Putamen (tissue), 1 donor: ENCODE measurements at regions not wholly inside any gene's neighbourhood (a gene's known extent, or its start where the extent isn't known, plus 50 kb on each side); places are given as distances from the start of the nearest gene placed in this dataset.

Experiments used
- DNase-seq: peaks from one replicate; pipeline ENCODE4 v3.0.0-alpha.2; 2016; ENCODE audit warnings: low spot score

DNA sequence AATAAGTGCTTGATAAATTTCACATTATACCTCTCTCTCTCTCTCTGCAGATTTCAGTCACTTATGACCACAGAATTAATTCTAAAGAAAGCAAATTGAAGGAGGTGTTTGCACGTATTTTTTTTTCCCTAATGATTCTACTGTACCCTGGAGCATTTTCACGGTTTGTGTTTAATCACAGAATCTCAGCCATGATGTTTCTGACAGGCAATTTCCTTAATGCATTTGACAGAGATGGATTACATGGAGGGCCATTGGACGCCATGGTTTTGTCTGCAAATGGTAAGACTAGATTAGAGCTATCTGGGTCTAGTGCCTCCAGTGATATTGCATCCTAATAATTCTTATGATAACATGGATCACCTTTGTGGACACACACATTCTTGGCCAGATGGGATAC lies 147.5 kb upstream of the RBFOX1 start:
- DNase-seq: no peak

DNA sequence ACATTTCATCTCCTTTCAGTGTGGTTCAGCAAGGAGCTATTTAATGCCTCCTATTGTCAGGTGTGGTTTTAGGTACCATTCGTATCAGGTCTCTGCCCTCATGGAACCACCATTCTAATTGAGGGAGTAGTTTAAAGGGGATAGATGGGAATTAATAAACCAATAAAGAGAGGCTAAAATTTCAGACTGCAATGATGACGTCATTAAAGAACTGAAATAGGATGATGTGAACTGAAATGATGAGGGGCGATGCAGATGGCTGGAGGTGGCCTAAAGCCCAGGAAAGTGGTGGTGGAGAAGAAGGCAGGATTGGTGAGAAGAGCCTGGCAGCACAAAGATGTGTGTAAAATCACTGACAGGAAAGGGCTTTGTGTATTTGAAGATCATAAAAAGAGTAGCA lies 148.9 kb upstream of the RBFOX1 start:
- no peak for DNase-seq

DNA sequence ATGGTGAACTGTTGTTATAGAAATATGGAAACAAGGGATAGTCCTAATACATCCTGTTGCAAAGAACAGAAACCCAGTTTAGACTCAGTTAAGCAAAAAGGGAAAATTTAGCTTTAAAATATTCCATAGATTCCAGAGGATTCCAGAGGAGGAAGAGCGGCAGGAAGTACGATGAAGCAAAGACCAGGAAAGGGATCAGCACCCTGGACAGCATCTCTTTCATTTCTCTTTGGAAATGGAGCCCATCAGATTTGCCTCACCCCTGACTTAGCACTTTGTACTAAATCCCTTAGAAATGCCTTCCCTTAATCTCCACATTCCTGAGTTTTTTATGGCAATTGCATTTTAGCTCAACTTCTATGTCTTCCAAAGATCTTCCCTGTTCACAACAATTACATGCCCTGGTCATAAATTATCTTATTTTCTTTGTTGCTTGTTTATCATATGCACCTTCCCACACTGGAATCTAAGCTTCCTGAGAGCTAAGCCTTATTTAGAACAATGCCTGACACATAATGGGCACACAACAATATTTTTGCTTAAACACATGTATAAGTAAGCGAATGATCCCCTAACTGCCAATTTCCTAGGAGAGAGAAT lies 150.0 kb upstream of the RBFOX1 start:
- DNase-seq: no peak

DNA sequence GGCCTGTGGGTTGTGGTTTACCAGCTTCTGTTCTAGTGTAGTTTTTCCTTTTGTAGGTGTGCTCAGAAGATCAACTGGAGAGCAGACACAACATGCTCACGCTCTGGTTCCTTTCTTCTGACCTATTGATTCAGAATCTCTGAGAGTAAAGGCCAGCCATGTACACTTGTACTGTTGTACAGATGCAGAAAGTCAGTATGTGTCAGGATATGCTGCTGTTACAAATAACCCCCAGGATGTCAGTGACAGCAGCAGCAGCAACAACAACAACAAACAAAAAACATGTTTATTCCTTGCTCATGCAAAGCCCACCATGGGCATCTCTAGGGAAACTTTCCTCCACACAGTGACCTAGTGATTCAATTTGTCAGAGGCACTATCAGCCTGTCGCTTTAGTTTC lies 154.8 kb upstream of the RBFOX1 start:
- no peak for DNase-seq

DNA sequence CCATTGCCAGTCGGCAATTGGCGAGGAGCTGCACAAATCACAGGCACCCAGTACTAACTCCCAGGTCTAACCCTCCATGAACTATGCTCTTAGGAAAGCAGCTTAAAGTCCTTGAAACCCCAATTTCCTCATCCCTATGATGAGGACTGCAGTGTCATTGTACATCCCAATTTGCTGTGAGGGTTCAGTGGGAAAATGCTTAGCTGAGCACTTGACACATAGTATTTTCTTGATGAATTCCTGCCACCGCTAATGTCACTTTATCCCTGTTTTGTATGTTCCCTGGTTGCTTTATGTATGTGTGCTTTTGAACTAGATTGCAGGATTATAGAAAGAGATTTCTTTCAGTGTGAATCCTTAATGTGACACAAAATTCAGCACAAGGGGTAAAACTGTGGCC lies 161.5 kb upstream of the RBFOX1 start:
- DNase-seq: no peak

DNA sequence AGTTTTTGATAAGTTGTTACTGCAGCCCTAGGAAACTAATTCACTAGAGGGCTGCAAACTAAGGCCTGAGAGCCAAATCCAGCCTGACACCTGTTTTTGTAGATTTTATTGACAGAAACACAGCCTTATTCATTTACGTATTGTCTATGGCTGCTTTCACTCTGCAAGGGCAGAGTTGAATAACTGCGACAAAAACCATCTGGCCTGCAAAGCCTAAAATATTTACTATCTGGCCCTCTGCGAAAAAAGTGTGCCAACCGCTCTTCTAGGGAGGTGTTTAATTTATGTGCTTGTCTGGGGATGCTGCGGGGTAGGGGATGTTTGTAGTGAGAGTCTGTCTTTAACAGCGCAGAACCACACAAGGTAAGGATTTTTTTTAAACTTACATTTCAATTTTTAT lies 165.0 kb upstream of the RBFOX1 start:
- no peak for DNase-seq

DNA sequence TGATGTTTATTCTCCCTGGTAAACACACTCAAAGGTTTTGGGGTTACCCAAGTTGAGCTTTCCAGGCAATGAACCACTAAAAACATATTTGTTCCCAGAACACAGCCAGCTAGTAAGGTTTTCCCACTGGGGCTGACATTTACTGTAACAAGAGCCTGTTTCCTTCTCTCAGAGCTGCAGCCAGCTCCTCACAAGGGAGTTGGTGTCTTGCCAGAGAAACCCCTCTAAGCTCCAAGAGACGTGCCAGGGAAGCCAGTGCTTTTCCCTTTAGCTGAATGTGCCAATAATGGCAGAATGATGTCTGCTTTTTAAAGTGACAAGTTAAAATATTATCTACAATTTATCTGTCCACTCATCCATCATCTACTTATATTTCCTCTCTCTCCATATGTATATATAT lies 170.8 kb upstream of the RBFOX1 start:
- DNase-seq: no peak

DNA sequence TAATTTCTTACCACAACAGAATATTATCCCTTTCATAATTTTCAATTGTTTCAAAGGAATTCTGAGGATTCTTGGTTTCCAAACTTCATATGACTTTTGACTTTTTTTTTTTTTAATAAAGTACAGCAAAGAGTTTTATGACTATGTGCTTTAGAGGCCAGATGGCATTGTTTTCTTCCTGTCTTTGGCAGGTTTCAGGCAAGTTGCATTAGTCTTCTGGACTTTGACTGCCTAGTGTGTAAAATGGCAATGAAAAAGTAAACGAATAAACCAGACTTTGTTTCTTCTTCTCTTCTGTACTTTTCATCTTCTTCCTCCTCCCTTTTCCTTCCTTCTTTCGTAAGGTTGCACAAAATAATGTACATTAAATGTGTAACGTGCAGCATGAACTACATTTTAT lies 172.6 kb upstream of the RBFOX1 start:
- DNase-seq: no peak

DNA sequence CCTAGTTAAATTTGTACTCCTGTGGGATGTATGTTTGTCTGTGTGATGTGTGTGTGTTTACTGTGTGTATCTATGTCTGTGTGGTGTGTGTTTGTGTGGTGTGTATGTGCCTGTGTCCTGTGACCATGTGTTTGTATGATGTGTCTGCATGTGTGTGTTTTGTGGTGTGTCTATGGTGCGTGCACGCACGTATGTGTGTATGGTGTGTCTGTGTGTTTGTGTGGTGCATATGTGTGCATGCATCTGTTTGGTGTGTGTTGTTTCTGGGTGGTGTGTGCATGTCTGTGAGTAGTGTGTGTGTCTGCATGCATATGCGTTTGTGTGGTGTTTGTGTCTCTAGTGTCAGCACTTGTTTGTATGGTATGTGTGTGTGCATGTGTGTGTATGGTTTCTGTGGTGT lies 174.2 kb upstream of the RBFOX1 start:
- DNase-seq: no peak

DNA sequence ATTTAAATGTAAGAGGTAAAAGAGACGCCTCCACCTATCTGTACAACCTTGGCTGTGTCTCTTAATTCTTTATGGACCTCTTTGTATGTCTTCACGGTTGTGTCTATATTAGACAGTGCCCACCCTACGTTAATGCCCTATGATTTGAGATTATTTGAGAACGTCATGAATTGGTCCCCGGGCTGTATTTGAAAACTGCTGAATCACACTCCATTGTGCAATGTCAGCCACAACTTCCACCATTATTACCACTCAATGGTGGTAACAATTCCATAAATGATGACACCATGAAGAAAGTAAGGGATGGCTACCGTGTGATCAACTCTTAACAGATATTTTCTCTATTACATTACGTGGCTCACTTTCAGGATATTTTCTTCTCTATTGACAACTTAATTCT lies 182.4 kb upstream of the RBFOX1 start:
- no peak for DNase-seq

DNA sequence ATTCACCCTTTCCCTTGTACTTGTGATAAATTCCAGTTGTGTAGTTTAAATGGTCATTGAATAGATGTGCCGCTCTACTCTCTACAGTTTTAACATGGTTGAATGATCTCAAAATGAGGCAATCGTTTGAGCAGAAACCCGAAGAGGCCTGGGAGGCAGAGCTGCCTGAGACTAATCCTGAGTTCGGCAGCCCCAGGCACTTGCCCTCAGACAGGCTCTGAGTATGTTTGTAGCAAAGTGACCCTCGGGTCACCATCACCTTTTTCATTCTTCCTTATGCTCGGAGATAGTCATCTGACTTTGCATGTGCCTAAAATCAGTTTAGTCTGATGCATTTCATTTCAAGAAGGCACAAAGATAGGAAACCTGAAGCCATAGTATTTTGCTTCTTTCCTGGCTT lies 184.0 kb upstream of the RBFOX1 start:
- no peak for DNase-seq

DNA sequence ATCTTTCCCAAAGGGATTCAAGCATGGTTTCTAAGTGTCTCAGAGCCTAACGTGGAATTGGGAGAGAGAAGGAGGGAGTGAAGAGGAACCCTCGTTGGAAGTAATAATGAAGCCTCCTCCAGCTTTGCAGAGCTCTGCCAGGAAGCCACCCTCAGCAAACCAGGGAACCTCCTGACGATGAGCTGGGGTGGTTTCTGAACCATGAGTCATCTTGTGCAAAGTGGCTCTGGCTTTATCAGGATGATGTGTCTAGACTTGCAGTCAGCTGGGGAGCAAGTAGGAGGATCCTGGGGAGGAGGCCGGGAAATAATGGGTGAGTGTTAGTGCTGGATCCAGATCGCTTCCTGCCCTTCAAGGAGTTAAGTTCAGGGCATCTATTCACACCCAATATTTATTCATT lies 191.7 kb upstream of the RBFOX1 start:
- DNase-seq: peak; percentile 82

DNA sequence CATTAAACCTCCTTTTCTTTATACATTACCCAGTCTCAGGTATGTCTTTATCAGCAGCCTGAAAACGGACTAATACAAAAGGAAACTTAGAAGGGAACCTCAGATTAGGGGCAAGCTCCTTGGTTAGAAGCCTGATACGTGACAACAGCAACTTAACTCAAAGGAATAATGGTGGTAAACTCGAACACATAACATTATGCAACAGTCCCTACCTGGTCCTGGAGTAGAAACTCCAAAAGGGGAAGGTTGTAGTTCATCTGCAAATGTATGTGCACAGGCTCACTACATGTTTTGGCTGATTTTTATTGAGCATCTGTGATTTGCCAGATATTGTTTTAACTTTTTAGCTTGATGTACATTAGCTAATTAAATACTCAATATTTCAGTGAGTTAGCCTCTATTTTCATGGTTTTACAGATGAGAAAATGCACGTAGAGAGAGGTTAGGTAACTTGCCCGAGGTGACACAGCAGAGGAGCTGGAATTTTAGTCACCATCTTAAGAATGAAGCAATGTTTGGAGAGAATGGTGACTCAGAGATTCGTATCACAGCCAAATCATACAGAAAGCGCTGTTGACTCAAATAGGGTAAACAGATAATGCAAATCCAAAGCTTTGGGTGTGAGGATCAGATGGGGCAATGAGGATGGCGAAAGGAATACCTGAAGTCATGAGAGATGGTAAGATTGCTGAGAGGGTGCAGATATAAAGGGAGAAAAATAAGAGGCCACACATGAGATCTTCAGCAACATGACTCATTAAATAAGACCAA lies 194.9 kb upstream of the RBFOX1 start:
- no peak for DNase-seq

DNA sequence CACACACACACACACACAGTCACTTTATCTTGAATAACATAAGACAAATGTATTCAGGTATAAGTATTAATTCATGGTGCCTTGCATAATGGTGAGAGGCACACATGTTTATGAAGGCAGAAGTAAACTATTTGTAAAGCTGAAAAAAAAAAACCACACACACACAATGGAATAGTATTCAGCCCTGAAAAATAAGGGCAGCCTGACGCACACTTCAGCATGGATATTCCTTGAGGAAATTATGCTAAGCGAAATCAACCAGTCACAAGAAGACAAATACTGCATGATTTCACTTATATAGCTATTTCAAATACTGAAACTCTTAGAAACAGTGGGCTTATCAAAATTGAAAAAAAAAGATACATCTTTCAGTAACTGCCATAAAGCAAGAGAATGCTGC lies 200.2 kb upstream of the RBFOX1 start:
- no peak for DNase-seq

DNA sequence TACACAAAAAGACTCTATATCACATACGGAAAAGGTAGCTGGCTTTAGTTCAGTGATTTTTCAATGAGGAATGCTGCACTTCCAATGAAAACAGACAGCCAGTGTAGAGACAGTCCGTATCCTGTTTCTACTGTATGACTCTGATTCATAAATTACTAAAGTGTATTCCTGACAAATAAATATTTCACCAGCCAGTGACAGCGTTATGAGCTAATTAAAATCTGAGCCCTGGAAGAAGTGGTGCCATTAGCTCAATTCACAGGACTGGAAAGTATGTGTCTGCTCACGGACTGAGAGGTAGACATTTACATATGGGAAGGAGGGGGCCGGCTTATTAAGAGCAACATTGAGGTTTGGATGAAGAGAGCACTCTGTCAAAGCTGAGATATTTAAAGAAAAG lies 207.9 kb upstream of the RBFOX1 start:
- DNase-seq: no peak

DNA sequence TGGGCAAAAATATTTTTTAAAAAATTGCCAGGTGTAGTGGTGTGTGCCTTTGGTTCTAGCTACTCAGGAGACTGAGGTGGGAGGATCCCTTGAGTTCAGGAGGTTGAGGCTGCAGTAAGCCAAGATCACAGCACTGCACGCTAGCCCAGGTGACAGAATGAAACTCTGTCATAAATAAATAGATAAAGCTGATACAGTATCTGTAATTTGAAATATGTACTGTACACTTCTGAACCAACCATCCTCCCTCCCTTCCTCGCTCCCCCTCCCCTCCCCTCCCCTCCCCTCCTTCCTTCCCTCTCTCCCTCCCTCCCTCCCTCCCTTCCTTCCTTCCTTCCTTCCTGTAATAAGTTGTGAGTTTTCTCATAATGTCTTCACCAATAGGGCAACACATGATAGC lies 208.4 kb upstream of the RBFOX1 start:
- no peak for DNase-seq

DNA sequence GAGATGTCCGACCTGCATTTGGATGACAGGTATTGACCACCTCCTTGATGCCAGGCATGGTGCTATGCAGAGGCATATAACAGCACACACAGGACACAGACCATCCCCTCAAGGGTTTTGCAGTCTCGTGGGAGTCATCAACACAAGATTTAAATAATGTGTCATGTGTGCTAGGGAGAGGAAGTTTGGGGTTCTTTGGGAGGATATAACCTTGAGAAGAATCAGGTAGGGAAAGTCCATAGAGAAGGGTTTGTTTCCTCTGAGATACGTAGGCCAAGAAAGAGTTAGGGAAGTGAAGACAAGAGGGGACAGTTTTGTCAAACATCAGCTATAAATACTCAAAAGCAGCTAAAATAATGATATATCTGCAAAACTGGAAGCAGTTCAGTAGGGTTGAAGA lies 215.9 kb upstream of the RBFOX1 start:
- no peak for DNase-seq

DNA sequence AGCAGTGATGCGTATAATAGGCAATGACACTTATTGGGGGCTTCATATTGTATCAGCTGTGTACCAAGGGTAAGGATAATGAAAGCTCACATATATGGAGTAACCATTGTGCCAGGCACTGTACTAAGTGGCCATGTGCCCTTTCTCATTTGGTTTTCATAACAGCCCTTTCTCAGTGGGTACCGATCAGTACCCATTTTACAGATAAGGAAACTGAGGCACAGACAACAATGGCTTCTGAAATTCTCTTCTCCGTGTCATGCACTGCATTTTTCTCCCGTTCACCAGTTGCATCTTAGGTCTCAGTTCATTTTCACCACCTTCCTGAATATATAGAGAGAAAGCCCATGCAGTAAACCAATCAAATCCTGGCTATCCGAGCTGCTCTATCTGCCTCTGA lies 216.7 kb upstream of the RBFOX1 start:
- no peak for DNase-seq

DNA sequence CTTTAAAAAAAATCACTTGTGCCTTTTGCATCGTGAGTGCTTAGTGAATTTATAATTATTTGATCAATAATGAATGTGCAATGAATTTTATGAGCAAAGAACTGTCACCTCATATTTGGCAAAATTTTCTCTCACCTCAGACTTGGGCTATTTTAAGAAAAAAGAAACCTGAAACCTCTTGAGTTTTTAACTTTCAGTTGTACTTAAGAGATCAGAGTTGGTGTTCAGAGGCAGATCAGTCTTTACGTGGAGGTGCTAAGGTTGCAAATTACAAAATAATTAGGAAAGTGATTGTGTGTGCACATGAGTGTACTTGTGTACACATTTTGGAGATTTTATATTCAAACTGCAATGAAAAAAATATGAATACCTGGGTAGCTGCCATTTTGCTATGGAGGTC lies 218.7 kb upstream of the RBFOX1 start:
- no peak for DNase-seq

DNA sequence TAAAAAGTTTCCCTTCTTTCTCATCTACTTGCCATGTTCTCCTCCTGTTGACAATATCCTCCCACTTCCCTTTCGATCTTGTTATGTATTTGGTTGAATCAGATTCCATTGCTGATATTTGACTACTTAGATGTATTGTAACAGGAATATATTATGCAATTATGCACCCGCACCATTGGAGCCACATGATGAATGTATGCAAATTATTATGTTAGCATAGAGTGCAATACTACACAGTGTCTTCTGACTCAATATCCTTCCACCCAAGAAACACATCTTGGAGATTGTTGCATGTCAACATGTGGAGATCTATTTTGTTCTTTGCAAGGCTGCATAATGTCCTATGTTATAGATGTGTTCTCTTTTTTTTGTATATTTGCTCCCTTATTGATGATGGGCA lies 219.2 kb upstream of the RBFOX1 start:
- DNase-seq: no peak

DNA sequence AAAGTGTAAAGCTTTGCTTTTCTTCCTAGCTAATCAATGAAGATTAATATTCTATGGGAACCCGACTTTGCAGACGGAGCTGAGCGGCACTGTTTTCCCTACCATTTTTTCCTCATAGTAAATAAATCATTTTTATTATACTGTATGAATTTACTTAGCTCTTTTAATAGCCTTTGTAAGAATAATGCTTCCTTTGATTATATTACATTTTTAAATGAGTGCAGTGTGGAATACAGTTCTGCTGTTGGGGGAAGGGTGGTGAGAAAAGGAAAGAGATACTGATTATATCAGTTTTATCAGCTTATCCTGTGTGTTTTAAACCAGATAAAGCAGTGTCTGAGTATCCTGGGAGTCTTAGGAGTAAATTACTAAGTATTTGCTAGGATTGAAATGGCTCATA lies 221.4 kb upstream of the RBFOX1 start:
- no peak for DNase-seq

DNA sequence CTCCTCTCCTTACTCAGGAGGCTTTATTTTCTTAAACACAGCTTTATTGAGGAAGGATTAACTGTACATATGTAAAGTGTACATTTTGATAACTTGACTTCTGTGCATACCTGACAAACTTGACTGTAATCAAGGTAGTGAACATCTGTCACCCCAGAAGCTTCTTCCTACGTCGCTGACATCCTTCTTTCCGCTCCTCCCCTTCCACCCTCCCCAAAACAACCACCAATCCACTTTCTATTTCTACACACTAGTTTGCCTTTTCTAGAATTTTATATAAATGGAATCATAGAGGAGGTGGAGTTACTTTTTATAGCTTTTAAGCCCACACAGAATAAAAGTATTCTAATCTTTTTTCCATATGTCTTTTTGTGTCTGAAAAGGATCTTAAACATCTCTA lies 225.2 kb upstream of the RBFOX1 start:
- DNase-seq: peak; percentile 69

DNA sequence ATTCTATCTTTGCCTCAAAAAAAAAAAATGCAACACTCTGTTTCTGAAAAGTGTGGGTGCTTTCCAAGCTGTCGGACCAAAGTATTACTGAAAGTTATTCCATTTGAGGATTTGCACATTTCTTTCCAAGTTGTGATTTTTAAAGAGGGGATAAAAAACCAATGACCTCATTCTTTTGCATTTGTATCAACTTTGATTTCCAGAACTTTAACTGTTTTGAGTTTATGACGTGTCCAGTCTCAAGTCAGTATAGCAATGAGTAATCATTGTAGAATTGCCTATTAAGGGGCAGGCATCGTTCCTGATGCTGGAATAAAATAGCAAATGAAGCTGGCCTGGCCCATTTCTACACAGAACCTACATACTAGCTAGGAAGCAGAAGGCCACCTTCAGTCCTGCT lies 229.6 kb upstream of the RBFOX1 start:
- DNase-seq: no peak

DNA sequence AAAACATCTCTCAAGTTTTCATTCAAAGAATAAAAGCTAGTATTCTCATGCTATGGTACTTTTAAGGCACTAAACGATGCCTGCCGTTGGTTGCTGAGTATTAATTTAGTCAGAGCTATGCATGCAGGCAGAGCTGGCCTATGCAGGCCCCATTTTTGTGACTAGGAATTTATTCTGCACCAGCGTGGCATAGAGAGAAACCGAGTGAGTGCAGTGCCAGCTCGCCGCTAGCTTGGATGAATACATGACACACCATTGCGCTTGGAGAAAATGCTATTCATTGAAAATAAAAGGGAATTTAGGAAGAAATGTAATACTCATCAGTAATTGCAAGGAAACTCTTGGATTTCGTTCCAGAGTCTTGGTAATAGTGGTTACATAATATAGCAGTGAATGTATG lies 231.6 kb upstream of the RBFOX1 start:
- DNase-seq: no peak
